Stromal cell of bone marrow (primary cell): ENCODE measurements at regions not wholly inside any gene's neighbourhood (a gene's known extent, or its start where the extent isn't known, plus 50 kb on each side); places are given as distances from the start of the nearest gene placed in this dataset.
"Not testable (repeated sequence)": the region's sequence is repeated elsewhere in the genome, so short reads cannot be mapped to it uniquely, and the experiment has no call there.

Experiments
- DNase-seq: peaks from one replicate; pipeline ENCODE4 v3.0.0-alpha.2; 2012; ENCODE audit warnings: low read depth

DNA sequence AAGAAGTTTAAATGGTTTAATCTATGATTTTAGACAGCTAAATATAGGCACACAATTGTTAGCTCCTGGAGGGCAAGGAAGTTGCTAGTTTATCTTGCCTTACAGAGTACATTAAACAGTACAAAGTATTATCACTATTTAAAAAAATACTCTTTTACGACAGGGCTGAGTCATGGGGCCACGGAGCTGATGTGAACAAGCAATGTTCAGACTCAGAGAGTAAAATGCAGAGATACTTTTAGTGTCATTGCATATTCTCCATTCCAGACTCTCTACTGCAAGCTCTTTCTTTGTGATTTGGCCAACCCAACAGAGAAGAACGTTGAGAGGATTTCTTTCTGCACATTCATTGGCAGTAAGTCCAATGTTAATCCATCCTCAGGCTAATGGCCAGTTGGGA, 352.4 kb downstream of the SPRY2 start:
- peak; percentile 51 for DNase-seq

DNA sequence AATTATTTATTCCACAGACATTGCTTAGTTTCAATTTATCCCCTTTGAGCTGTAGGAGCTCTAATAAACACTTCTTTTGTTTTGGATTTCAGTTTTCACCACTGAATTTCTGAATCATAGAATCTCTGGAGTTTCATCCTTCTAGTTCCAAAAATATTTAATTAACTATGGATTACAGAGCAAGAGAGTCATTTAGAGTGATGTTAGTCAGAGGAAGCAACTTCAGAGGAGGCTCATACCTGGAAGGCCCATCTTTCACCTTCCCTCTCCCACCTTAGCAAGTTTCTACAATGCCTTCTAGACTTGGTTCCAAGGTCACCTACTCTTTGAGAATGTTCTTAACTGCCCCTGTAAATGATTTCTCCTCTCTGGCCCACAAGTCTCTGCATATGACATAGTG, 353.2 kb downstream of the SPRY2 start:
- DNase-seq: no peak

DNA sequence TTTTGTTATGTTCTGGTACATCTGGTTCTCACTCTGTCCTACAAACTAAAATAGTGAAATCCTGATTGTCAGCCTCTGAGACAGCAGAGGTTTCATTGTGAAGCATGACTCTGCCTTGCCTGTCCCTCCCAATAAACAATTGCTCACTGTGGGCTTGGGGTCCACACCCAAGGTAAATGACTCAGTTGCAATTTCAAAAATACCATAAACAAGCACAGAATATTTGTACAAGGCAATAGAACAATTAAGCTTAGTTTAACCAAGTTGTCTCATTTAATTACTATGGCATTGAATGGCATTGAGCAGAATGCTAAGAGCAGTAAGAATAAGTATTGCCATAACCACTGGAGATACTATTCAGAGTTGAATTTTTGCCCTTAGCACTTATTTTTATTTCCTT, 353.6 kb downstream of the SPRY2 start:
- DNase-seq: no peak

DNA sequence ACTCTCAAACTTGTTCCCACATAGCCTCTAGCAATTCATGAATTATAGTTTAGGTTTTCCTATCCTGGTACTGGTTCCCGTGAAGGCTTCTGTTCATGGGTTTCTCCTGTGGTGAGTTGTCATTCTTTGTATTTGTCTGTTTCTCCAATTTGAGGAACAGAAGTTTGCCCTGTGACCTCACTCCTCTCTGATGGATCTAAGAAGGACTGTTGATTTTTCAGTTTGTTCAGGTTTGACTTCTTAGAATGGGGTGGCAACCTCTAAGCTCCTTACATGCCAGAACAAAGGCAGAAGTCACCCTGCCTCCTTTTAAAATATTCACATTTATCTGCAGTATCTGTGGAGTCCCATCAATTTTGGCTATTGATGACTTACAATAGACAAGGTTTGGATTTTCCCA, 354.0 kb downstream of the SPRY2 start:
- DNase-seq: no peak

DNA sequence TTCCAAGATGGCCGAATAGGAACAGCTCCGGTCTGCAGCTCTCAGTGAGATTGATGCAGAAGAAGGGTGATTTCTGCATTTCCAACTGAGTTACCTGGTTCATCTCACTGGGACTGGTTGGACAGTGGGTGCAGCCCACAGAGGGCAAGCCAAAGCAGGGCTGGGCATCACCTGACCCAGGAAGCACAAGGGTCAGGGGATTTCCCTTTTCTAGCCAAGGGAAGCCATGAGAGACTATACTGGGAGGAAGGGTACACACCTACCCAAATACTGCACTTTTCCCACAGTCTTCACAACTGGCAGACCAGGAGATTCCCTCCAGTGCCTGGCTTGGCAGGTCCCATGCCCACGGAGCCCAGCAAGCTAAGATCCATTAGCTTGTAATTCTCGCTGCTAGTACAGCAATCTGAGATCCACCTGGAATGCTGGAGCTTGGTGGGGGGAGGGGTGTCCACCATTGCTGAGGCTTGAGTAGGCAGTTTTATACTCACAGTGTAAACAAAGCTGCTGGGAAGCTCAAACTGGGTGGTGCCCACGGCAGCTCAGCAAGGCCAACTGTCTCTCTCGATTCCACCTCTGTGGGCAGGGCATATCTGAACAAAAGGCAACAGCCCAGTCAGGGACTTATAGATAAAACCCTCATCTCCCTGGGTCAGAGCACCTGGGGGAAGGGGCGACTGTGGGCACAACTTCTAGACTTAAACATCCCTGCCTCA, 365.8 kb downstream of the SPRY2 start:
- DNase-seq: not testable (repeated sequence)

DNA sequence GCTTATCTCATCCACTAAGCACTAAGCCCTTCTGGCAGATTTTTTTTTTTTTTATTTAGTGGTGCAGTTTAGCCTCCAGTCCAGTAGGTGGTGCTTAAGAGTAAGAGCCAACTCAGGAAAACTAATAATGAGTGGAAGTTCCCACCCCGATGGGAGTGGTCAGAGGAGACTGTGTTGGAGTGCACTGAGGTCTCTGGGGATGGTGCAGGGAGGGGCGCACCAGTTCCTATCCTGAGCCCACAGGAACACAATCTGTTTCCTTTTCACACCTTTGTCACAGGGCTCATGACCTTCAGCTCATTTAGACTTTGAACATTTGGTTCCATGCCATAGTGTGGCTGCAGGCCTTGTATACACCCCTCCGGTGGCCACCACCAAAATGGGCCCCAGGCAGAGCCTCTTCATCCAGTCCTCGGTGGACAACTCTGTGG, 367.4 kb downstream of the SPRY2 start:
- DNase-seq: no peak

DNA sequence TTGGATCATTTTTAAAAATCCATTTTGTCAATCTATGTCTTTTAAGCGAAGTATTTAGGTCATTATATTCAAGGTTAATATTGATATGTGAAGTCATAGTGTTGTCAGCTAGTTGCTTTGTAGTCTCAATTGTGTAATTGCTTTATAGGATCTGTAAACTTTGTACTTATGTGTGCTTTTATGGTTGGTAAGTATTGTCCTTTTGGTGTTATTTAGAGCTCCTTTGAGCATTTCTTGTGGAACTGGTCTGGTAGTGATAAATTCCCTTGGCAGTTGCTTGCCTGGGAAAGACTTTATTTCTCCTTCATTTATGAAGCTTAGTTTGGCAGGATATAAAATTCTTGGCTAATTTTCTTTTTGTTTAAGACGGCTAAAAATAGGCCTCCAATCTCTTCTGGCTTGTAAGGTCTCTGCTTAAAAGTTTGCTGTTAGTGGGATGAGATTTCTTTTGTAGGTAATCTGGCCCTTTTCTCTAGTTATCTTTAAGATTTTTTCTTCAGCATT, 368.8 kb downstream of the SPRY2 start:
- no peak for DNase-seq

DNA sequence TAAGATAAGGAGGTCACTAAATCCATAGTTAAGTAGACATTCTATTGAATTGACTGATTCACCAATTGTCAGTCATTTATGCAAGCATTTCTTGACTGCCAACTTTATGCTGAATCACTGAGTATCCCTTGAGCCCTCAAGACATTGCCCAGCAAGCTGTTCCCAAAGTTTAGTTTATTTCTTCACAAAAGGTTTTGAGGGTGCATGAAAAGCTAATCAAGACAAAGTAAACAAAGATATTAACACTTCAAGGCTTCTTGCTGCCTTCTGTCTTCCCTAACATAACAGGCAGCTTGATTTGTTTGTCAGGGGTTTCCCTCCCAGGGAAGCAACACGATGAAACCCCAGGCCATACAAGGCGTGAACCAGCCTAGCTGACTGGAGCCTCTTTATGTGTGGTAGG, 374.4 kb downstream of the SPRY2 start:
- DNase-seq: peak; percentile 39

DNA sequence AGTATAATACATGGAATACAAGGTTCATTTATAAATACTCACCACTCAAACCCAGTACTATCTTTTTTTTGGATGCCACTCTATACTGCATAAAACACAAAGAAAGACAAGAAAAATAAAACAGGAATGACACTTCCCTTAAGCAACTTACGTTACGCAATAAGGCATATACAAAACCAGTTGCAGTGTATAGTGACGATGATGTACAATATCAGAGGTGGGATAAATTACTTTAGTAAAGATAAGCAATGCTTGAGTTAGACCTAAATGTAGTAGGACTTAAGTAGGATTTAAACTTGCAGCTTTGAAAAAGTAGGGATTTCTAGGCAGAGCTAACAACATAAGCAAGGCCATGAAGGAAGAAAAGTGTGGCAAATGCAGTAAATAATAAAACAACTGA, 374.9 kb downstream of the SPRY2 start:
- no peak for DNase-seq

DNA sequence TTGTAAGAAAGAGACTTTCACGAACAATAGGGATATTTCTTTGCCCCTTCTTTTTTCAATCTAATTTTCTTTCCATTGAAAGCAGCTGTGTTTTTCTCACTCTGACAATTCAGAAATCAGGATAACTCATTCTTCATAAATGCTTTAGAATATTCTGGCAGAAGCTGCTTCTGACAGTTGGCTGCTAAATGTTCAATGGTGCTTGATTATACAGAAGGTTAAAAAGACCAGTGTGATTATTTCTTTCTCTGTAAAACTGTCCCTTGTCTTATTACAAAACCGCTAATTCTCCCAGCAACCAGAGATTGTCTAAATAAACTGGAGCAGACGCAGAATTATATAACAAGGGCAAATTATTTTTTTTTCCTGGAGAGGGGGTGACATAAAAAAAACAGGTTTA, 394.4 kb downstream of the SPRY2 start:
- DNase-seq: no peak

DNA sequence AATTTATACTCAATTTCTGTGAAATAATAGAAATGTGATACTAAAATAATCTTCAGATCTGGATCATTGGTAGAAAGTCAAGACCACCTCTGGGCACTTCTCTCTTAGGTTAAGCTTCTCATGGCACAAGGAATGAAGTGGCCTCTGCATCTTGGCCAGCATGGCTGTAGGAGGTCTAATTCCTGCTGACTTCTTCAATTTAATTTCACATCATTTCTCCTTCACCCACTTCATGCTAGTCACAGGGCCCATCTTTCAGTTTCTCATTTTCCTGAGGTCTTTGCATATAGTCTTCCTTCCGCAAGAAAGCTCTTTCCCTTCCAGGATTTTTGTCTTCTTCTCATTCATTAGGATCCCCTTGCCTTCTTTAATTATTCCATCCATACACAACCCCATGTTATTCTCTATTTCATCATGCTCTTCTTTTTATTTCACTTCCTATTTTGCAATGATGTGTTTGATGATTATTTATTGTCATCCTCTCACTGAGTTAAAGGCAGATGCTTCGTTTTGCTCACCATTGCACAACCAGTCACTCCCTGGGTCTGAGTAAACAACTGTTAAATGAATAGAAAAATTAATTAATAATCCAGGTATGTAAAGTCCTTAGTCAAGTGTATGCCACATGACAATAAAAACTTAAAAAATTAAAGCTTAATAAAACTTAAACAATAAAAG, 397.4 kb downstream of the SPRY2 start:
- no peak for DNase-seq

DNA sequence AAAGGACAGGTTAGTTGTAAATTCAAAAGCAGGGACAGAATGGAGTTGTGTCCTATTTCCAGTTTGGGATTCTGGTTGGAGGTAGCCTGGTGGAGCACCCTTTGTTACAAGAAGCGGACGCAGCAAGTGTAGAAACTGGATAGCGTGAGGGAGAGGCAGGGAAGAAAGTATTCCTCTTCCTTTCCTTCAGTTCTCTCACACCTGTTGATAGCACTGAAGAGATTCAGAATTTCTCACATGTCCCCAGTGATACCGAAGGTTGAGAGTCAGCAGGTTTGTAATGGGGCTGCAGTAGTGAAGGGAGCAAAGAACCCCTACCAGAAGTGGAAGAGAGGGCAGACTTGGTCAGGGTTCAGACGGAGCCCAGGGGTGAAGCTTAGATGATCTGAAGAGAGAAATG, 399.2 kb downstream of the SPRY2 start:
- DNase-seq: no peak

DNA sequence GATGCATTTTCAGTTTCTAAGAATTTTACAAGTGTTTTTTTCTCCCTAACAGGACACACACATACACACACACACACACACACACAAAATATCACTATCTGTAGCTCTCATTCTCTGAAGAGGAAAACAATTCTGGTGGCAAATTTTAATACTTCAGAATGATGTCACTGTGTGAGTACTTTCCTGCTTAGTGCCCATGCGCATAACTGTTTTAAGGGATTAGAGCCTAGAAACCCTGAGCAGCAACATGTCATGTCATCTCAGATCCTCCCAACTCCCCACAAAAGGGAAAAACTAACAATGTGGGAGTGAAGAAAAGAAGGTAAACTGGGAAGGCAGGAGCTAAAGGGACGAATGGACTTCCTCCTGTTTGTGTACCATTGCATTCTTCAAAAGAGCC, 401.2 kb downstream of the SPRY2 start:
- no peak for DNase-seq

DNA sequence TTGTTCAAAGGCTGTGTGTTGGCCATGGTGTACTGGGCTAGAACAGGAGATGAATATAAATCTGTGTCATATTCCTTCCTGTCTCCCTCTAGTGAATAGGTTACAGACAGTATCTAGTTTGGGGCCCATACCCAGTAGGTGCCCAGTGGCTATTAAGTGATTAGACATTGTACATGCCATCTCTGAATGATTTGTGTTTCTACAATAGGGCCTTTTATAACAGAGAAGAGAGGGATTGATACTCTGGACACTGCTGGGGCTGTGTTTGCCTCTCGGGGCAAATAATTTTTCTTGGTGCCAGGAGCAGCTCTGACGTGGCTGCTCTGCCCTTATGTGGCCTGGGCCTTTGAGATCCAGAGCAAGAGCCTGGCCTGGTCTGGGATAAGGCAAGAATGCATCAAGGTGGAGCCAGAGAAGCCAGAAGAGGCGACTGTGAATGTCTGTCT, 403.1 kb downstream of the SPRY2 start:
- no peak for DNase-seq

DNA sequence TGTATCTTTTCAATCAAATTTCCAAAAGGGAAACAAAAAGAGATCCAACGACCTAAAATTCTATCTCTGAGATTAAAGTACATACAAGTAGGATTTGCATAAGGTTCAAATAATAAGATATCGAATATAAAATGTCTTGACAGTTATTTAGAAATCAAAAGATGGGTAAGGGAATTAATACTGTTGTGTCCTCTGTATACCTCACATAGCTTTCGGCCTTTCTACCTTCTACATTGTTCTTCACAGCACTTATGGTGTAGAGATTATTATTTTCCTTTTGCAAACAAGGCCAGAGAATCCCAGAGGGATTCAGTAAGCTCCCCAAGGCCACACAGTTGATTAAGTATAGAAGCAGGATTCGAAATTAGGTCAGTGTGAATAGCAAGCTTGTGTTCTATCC, 403.6 kb downstream of the SPRY2 start:
- DNase-seq: no peak

DNA sequence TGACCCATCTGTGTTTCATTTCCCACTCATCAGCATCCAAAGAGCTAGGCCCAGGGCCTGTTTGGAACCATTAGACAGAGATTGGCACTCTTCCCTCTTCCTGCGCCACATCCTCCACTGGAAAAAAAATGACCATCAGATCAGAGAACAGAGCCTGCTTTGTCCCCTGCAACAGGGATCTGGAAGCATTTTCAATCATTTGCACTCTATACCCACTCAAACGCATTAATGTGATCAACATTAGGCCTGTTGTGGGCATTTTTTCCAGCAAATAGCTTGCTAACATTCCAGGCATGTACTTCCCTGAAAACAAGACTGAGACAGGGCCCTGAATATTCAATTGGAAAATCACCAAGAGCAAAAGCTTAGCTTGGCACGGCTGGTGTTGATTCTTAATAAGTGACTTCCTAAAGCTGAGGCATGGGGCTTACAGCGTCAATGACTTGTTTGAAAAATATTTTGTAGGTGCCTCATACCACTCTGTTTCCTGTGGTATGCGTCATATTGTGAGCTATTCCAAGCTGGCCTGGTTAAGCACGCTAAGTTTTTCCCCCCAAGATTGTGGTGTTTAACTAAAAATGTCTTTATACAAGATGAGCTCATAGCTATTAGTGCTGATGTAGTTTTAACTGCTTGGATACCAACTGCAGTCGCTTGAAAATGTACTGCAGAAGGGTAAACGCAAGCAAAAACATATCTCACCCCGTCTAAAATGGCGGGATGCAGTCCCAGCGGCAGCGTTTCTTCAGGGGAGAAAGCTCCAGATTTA, 404.4 kb downstream of the SPRY2 start:
- DNase-seq: peak; percentile 99

DNA sequence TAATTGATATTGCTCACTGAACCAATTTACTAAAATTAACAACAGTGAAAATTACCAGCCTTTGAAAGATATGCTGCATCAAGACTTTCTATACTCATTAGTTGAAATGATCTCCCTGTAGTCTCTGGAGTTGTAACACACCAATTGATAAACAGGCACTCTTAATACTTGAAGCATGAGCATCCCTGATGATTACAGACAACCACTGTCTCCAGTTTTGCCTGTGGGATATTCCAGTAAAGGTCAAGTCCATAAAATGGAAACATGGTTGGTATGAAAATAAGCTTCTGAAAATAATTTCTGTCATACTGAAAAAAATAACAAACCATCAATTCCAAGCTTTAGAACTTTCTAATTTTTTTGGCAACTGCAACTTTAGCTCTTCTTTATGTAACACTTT, 405.8 kb downstream of the SPRY2 start:
- peak; percentile 30 for DNase-seq

DNA sequence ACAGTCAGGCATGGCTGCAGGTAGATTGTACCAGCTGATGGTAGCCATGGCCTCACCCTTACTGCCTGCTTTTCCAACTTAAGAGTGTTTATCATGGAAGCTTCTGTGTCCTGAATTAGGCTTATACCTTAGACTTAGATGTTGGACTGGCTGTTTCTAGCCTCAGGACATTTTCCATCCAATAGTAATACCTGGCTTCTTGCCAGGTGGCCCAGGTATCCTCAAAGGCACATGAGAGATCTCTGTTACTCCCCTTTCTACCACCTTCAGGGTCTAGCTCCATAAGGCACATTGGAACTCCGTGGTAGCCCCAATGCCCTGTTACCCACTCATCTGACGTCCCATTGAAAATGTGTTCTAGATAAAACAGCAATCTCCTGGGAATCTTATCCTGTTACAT, 407.5 kb downstream of the SPRY2 start:
- DNase-seq: no peak

DNA sequence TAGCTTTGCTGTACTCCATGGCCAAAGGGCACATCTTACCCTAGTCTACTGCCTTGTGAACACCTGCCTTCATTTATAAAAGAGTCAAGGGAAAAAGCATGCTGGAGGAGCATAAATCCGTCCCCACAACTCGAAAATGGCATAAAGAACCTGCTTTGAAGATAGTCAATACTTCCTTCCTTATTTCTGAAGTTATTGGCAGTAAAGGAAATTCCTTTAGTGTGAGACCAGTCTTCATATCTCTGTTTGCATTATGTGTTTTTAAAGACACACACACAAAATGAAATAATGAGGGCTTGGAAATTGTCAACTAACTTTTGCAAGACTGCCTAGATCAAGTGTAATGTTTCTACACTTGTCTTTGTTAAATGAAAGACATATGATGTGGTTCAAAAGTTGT, 408.4 kb downstream of the SPRY2 start:
- no peak for DNase-seq

DNA sequence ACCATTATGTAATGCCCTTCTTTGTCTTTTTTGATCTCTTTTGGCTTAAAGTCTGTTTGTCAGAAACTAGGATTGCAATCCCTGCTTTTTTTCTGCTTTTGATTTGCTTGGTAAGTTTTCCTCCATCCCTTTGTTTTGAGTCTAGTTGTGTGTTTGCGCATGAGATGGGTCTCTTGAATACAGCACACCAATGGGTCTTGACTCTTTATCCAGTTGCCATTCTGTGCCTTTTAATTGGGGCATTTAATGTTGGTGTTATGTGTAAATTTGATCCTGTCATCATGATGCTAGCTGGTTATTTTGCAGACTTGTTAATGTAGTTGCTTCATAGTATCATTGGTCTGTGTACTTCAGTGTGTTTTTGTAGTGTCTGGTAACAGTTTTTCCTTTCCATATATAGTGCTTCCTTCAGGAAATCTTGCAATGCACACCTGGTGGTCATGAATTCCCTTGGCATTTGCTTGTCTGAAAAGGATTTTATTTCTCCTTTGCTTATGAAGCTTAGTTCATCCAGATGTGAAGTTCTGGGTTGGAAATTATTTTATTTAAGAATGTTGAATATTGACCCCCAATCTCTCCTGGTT, 416.9 kb downstream of the SPRY2 start:
- not testable (repeated sequence) for DNase-seq

DNA sequence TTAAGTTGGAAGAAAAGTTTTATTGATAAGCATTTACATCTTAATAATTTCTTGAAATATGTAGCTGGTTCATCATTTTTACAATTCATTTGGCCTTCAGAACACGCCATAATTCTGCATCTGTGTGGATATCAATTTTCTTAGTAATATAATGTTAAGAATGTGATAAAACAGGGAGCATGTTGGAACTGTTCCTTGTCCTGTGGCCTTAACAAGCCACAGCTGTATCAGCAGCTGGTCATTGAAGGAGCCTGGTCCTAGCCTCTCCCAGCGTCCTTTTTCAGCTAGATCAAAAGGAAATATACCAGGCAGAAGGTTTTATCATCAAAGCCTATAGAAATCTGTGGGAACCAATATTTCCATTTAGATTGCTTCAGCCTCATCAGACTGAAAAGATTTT, 421.8 kb downstream of the SPRY2 start:
- no peak for DNase-seq

DNA sequence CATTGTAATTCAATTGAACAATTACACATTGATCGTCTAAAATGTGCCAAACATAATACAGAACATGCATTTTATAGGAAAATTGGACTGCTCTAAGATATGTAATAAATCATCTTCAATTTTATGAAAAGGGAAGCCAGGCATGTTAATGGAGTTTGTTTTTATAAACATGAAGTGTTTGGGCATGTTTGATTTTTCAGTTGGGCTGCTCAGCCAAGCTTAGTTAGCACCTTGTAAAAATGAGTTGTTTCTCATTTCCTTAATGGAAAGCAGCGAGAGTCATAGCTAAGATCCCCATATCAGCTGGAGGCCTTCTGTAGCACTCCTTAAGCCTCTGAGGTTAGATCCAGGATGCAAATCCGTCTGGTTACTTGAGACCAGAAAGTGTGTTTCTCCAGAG, 422.3 kb downstream of the SPRY2 start:
- DNase-seq: no peak

DNA sequence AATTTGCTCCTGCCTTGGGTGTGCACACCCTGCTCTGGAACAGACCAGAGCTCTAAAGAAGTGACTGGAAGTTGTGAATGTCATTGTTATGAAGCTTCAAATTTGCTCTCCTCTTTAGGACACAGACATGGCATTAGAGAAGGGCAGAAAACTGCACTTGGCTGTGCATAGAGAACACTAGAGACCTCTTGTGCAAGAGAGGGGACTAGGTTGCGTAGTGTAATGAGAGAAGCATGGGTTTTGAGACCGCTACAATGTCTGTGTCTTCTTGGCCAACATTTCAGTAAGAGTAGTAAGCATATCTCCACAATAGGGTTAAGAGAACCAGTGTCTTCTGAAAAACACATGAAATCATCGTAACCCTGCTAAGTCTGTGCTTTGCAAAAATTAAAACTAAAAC, 423.3 kb downstream of the SPRY2 start:
- no peak for DNase-seq
